SU-DHL-6 (cell line): ENCODE measurements at regions not wholly inside any gene's neighbourhood (a gene's known extent, or its start where the extent isn't known, plus 50 kb on each side); places are given as distances from the start of the nearest gene placed in this dataset.

Source experiments
- H2AFZ ChIP-seq: fragments of 200-600 bp; sonication (generic); 2 replicates; pipeline ENCODE4 v1.6.1; 2014; ENCODE audit warnings: low read depth, mild to moderate bottlenecking, moderate library complexity, mixed read lengths, antibody characterized with exemption, low read length; ENCODE audit not compliant: severe bottlenecking
- H3F3A ChIP-seq: fragments of 200-600 bp; shearing (Covaris generic); 2 replicates; pipeline ENCODE4 v1.6.0; 2016; ENCODE audit warnings: antibody characterized with exemption, mild to moderate bottlenecking; ENCODE audit not compliant: insufficient read depth
- H3K27ac ChIP-seq: fragments of 200-600 bp; sonication (generic); 2 replicates; pipeline ENCODE4 v1.5.1; 2016; ENCODE audit warnings: low read depth, mild to moderate bottlenecking, low read length, moderate library complexity, mixed read lengths
- H3K27me3 ChIP-seq: fragments of 200-600 bp; sonication (generic), shearing (Covaris generic); 2 replicates; pipeline ENCODE4 v1.6.0; 2014; ENCODE audit warnings: mild to moderate bottlenecking, low read length
- H3K36me3 ChIP-seq: fragments of 200-600 bp; sonication (generic); 2 replicates; pipeline ENCODE4 v1.6.1; 2014; ENCODE audit warnings: mild to moderate bottlenecking, low read length, mixed read lengths
- H3K4me2 ChIP-seq: fragments of 300-600, 200-600 bp; shearing (Covaris generic), sonication (generic); 2 replicates; pipeline ENCODE4 v1.6.0; 2014; ENCODE audit warnings: low read length, low read depth, mild to moderate bottlenecking; ENCODE audit not compliant: poor library complexity, severe bottlenecking
- H3K4me3 ChIP-seq: fragments of 200-600 bp; sonication (generic); 2 replicates; pipeline ENCODE4 v1.5.1; 2014; ENCODE audit warnings: antibody characterized with exemption, low read length, mild to moderate bottlenecking, mixed read lengths; ENCODE audit not compliant: insufficient read depth, poor library complexity, severe bottlenecking
- H3K79me2 ChIP-seq: fragments of 200-600 bp; sonication (generic); 2 replicates; pipeline ENCODE4 v1.6.1; 2014; ENCODE audit warnings: mild to moderate bottlenecking, low read length, moderate library complexity; ENCODE audit not compliant: insufficient read depth
- H3K9ac ChIP-seq: fragments of 200-600 bp; sonication (generic); 2 replicates; pipeline ENCODE4 v1.7.0; 2014; ENCODE audit warnings: mild to moderate bottlenecking, low read length
- H3K9me2 ChIP-seq: fragments of 200-600 bp; sonication (generic); replicated peaks from 2 replicates; pipeline ENCODE4 v1.6.1; 2014; ENCODE audit warnings: low read length; ENCODE audit not compliant: insufficient read depth
- H3K9me3 ChIP-seq: fragments of 200-600 bp; sonication (generic); 2 replicates; pipeline ENCODE4 v1.6.1; 2014; ENCODE audit warnings: low read length, mixed read lengths; ENCODE audit not compliant: insufficient read depth
- H4K20me1 ChIP-seq: fragments of 200-600 bp; sonication (generic); 2 replicates; pipeline ENCODE4 v1.6.1; 2014; ENCODE audit warnings: low read depth, mild to moderate bottlenecking, antibody characterized with exemption, low read length, moderate library complexity, mixed read lengths
- EZH2phosphoT487 ChIP-seq: fragments of 200-600 bp; sonication (generic), shearing (Covaris generic); conservative IDR thresholded peaks from 2 replicates; pipeline ENCODE4 v1.6.1; 2018; ENCODE audit warnings: mild to moderate bottlenecking, antibody characterized with exemption, low read length, moderate library complexity, mixed read lengths
- TF ChIP-seq, protein P1 (sequence below): fragments of 200-600 bp; sonication (generic); IDR thresholded peaks from one replicate; pipeline ENCODE4 v1.5.1; 2017; ENCODE audit warnings: antibody characterized with exemption, mild to moderate bottlenecking, low read length, moderate library complexity; ENCODE audit not compliant: insufficient read depth, poor library complexity, severe bottlenecking

DNA sequence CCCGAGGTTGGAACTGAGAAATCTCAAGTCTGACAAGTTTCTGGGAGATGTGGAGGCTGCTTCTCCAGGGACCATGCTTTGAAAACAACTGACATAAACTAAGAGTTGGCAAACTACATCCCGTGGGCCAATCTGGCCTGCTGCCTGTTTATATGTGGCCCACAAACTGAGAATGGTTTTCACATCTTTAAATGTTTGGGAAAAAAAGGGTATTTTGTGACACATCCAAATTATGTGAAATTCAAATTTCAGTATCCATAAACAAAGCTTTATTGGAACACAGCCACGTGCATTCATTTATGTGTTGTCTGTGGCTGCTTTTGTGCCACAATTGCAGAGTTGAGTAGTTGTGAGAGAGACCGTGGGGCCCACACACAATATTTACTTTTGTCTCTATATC lies 163.8 kb upstream of the PIRT start:
- Histone ChIP-seq H3F3A (no peaks in the 10 kb centered on the region), H3K4me3 (no peak overlapping the region), H3K79me2 (no peaks in the 10 kb centered on the region), H3K9me2 (no peaks in the 10 kb centered on the region), H3K9ac (no peak overlapping the region), H2AFZ (no peak overlapping the region), H3K36me3 (no peaks in the 10 kb centered on the region), H3K4me2 (no peak overlapping the region), H3K27me3 (no peaks in the 10 kb centered on the region), H3K9me3 (no peaks in the 10 kb centered on the region), H4K20me1 (no peaks in the 10 kb centered on the region), H3K27ac (no peak overlapping the region)
- TF ChIP-seq EZH2phosphoT487, result no peak
- TF ChIP-seq, protein P1, sequence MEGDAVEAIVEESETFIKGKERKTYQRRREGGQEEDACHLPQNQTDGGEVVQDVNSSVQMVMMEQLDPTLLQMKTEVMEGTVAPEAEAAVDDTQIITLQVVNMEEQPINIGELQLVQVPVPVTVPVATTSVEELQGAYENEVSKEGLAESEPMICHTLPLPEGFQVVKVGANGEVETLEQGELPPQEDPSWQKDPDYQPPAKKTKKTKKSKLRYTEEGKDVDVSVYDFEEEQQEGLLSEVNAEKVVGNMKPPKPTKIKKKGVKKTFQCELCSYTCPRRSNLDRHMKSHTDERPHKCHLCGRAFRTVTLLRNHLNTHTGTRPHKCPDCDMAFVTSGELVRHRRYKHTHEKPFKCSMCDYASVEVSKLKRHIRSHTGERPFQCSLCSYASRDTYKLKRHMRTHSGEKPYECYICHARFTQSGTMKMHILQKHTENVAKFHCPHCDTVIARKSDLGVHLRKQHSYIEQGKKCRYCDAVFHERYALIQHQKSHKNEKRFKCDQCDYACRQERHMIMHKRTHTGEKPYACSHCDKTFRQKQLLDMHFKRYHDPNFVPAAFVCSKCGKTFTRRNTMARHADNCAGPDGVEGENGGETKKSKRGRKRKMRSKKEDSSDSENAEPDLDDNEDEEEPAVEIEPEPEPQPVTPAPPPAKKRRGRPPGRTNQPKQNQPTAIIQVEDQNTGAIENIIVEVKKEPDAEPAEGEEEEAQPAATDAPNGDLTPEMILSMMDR, result no peak

DNA sequence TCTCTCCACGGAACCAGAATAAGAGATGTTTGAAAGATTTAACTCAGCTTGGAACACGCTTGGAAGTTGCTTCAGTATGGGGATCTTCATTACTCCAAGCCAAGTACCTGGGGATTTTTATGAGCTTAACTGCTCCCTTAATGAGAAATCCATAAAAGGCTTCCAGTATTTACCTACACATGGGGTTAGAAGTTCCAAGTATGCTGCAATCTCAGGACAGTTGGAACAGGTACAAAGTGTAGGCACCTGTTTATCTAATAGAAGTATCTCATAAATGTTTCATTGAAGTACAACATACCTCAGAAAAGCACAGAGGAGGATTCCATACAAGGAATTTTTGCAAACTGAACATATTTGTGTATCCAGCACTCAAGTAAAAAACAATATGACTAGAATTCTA lies 161.6 kb upstream of the PIRT start:
- TF ChIP-seq, protein P1, result no peak
- TF ChIP-seq EZH2phosphoT487, result no peak
- no peak overlapping the region for H3K4me3 ChIP-seq
- H3F3A ChIP-seq, result no peaks in the 10 kb centered on the region
- no peak overlapping the region for H2AFZ ChIP-seq
- H3K9ac ChIP-seq, result no peak overlapping the region
- no peaks in the 10 kb centered on the region for H3K9me3 ChIP-seq
- no peaks in the 10 kb centered on the region for H3K9me2 ChIP-seq
- no peaks in the 10 kb centered on the region for H3K27me3 ChIP-seq
- H3K36me3 ChIP-seq, result no peaks in the 10 kb centered on the region
- no peak overlapping the region for H3K27ac ChIP-seq
- no peaks in the 10 kb centered on the region for H4K20me1 ChIP-seq
- no peak overlapping the region for H3K4me2 ChIP-seq
- no peaks in the 10 kb centered on the region for H3K79me2 ChIP-seq

DNA sequence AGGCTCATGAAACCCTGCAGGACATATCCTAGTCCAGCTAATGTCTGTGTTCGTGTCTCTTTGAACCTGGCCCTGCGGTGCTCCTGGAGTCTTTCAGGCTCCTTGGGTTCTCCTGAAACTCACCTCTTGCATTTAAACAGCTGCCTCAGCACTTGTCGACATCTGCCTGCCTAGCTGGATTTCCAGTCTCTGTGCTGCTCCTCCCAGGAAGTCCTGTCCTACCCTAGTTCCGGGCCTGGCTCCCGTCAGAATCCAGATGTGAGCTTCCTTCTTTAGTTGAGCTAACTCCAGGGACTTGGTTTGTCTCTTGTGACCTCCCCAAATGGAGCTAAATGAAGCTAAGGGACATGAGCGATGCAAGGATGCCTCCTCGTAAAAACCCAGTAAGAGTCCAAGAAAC lies 155.2 kb upstream of the PIRT start:
- H3K36me3 ChIP-seq, result no peaks in the 10 kb centered on the region
- no peak overlapping the region for H3K9ac ChIP-seq
- no peak overlapping the region for H2AFZ ChIP-seq
- TF ChIP-seq, protein P1, result no peak
- no peak for TF ChIP-seq EZH2phosphoT487
- H3K4me2 ChIP-seq, result no peak overlapping the region
- no peak overlapping the region for H3K27ac ChIP-seq
- no peak overlapping the region for H3K4me3 ChIP-seq
- H3K27me3 ChIP-seq, result no peaks in the 10 kb centered on the region
- H3K9me2 ChIP-seq, result no peaks in the 10 kb centered on the region
- no peaks in the 10 kb centered on the region for H4K20me1 ChIP-seq
- H3F3A ChIP-seq, result no peaks in the 10 kb centered on the region
- H3K9me3 ChIP-seq, result no peaks in the 10 kb centered on the region
- no peaks in the 10 kb centered on the region for H3K79me2 ChIP-seq
